Stimulated activated memory B cell treated with anti-CD40 and anti-IgM and Interleukin-4, amounts not matched to agents 10 μg/mL and 1 μg/mL and 100 μg/mL, for 72 hours (primary cell): ENCODE measurements at regions not wholly inside any gene's neighbourhood (a gene's known extent, or its start where the extent isn't known, plus 50 kb on each side); places are given as distances from the start of the nearest gene placed in this dataset.

Experiments
- ATAC-seq: fragments of 150-1000 bp; cut with Tn5 transposase; 2 replicates; pipeline ENCODE4 v1.10.0; 2021
- H3K27ac Mint-ChIP-seq: one replicate; pipeline ENCODE4 v1.8.0; 2022; ENCODE audit warnings: mild to moderate bottlenecking, mixed read lengths
- H3K27me3 Mint-ChIP-seq: one replicate; pipeline ENCODE4 v1.8.0; 2022; ENCODE audit warnings: mixed read lengths
- H3K36me3 Mint-ChIP-seq: one replicate; pipeline ENCODE4 v1.8.0; 2022; ENCODE audit warnings: mixed read lengths
- H3K4me1 Mint-ChIP-seq: one replicate; pipeline ENCODE4 v1.8.0; 2022; ENCODE audit warnings: mixed read lengths
- H3K4me3 Mint-ChIP-seq: one replicate; pipeline ENCODE4 v1.8.0; 2022; ENCODE audit warnings: mild to moderate bottlenecking, moderate library complexity, mixed read lengths
- H3K9me3 Mint-ChIP-seq: one replicate; pipeline ENCODE4 v1.8.0; 2022; ENCODE audit warnings: mixed read lengths

- Mint-ChIP-seq H3K36me3 (no peaks in the 10 kb centered on the region), H3K4me3 (no peak overlapping the region), H3K27me3 (peaks cover 24% of the 10 kb centered on the region), H3K27ac (no peak overlapping the region), H3K4me1 (no peaks in the 10 kb centered on the region), H3K9me3 (peaks cover 2% of the 10 kb centered on the region)
- ATAC-seq = peak; percentile 51
These were observed 54.4 kb upstream of the RFLNA start for GRCh38 chr12:124240493-124240892.

GRCh38 chr12:124241776-124242528, 52.9 kb upstream of the RFLNA start:
- Mint-ChIP-seq H3K36me3 (no peaks in the 10 kb centered on the region), H3K9me3 (peaks cover 2% of the 10 kb centered on the region), H3K4me1 (no peaks in the 10 kb centered on the region), H3K4me3 (no peak overlapping the region), H3K27me3 (peaks cover 25% of the 10 kb centered on the region), H3K27ac (no peak overlapping the region)
- no peak for ATAC-seq

GRCh38 chr12:124242529-124243065, 52.3 kb upstream of the RFLNA start:
- Mint-ChIP-seq H3K4me3 (no peak overlapping the region), H3K27me3 (peaks cover 32% of the 10 kb centered on the region), H3K9me3 (peaks cover 5% of the 10 kb centered on the region), H3K27ac (no peak overlapping the region), H3K4me1 (no peaks in the 10 kb centered on the region), H3K36me3 (no peaks in the 10 kb centered on the region)
- no peak for ATAC-seq

DNA sequence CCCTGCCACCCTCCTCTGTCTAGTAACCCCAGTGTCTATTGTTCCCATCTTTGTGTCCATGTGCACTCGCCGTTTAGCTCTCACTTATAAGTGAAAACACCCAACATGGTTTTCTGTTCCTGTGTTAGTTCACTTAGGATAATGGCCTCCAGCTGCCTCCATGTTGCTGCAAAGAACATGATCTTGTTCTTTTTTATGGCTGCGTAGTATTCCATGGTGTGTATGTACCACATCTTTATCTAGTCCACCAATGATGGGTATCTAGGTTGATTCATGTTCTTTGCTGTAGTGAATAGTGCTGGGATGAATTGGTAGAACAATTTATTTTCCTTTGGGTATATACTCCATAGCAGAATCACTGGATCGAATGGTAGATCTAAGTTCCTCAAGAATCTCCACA, 51.0 kb upstream of the RFLNA start:
- Mint-ChIP-seq H3K27ac (no peak overlapping the region), H3K9me3 (peaks cover 5% of the 10 kb centered on the region)
- no peak for ATAC-seq

More for the DNA sequence above, 51.0 kb upstream of the RFLNA start:
- H3K4me3 Mint-ChIP-seq = no peak overlapping the region
- peaks cover 33% of the 10 kb centered on the region for H3K27me3 Mint-ChIP-seq
- H3K36me3 Mint-ChIP-seq = no peaks in the 10 kb centered on the region
- H3K4me1 Mint-ChIP-seq = no peaks in the 10 kb centered on the region
